ENCODE measurements at regions not wholly inside any gene's neighbourhood (a gene's known extent, or its start where the extent isn't known, plus 50 kb on each side); places are given as distances from the start of the nearest gene placed in this dataset.
"Not testable (repeated sequence)": the region's sequence is repeated elsewhere in the genome, so short reads cannot be mapped to it uniquely, and the experiment has no call there.

- TF ChIP-seq CTCF (IDR thresholded peaks at IDR 0.05) (no peak), ZFX (IDR thresholded peaks at IDR 0.05; ENCODE audit: borderline replicate concordance) (no peak)
- H3K27ac ChIP-seq, result no peak overlapping the region
These were observed 54.5 kb upstream of the PRKD1 start for GRCh38 chr14:29982171-29982570.

- no peak overlapping the region for H3K27ac ChIP-seq
- TF ChIP-seq ZFX (IDR thresholded peaks at IDR 0.05; ENCODE audit: borderline replicate concordance), result no peak
- TF ChIP-seq CTCF (IDR thresholded peaks at IDR 0.05), result no peak
These were observed 55.3 kb upstream of the PRKD1 start for GRCh38 chr14:29982993-29983392.

- H3K27ac ChIP-seq, result not testable (repeated sequence)
These were observed 62.8 kb upstream of the PRKD1 start for GRCh38 chr14:29990344-29990857.

GRCh38 chr14:29990993-29991392 is 63.3 kb upstream of the PRKD1 start:
- no peak for TF ChIP-seq CTCF (IDR thresholded peaks at IDR 0.05)
- TF ChIP-seq ZFX (IDR thresholded peaks at IDR 0.05; ENCODE audit: borderline replicate concordance), result no peak
- H3K27ac ChIP-seq, result no peak overlapping the region

GRCh38 chr14:29993143-29993542 is 65.5 kb upstream of the PRKD1 start:
- TF ChIP-seq CTCF (IDR thresholded peaks at IDR 0.05), result no peak
- TF ChIP-seq ZFX (IDR thresholded peaks at IDR 0.05; ENCODE audit: borderline replicate concordance), result no peak
- no peak overlapping the region for H3K27ac ChIP-seq

GRCh38 chr14:29999013-29999539 is 71.4 kb upstream of the PRKD1 start:
- H3K27ac ChIP-seq, result no peak overlapping the region
- TF ChIP-seq ZFX (IDR thresholded peaks at IDR 0.05; ENCODE audit: borderline replicate concordance) (no peak), CTCF (IDR thresholded peaks at IDR 0.05) (no peak)

- H3K27ac ChIP-seq, result no peak overlapping the region
- TF ChIP-seq ZFX (IDR thresholded peaks at IDR 0.05; ENCODE audit: borderline replicate concordance) (no peak), CTCF (IDR thresholded peaks at IDR 0.05) (no peak)
These were observed 75.2 kb upstream of the PRKD1 start for GRCh38 chr14:30002859-30003258.
